TTC549 (cell line): ENCODE measurements at regions not wholly inside any gene's neighbourhood (a gene's known extent, or its start where the extent isn't known, plus 50 kb on each side); places are given as distances from the start of the nearest gene placed in this dataset.
"Not testable (repeated sequence)": the region's sequence is repeated elsewhere in the genome, so short reads cannot be mapped to it uniquely, and the experiment has no call there.

Experiments used
- FAIRE-seq: peaks from 2 replicates; lab custom pipeline; 2012; peaks lifted over from hg19 to GRCh38; lab: Jason Lieb, UNC

- FAIRE-seq = no peak
Observed at GRCh38 chr1:172837816-172838679, 179.1 kb downstream of the FASLG start.

- FAIRE-seq = no peak
Observed at GRCh38 chr1:172838680-172839313, 179.9 kb downstream of the FASLG start.

GRCh38 chr1:172839639-172840038 is 180.7 kb downstream of the FASLG start:
- FAIRE-seq = not testable (repeated sequence)

- FAIRE-seq = no peak
Observed at GRCh38 chr1:172843444-172843843, 184.5 kb downstream of the FASLG start.

- FAIRE-seq = no peak
Observed at GRCh38 chr1:172845371-172845770, 186.5 kb downstream of the FASLG start.

- FAIRE-seq = no peak
Observed at GRCh38 chr1:172845865-172846264, 187.0 kb downstream of the FASLG start.

- FAIRE-seq = peak; percentile 19
Observed at GRCh38 chr1:172847814-172848213, 188.9 kb downstream of the FASLG start.

- FAIRE-seq = no peak
Observed at GRCh38 chr1:172849653-172850052, 190.8 kb downstream of the FASLG start.

GRCh38 chr1:172851077-172851476 is 192.2 kb downstream of the FASLG start:
- FAIRE-seq = no peak

GRCh38 chr1:172851856-172852255 is 193.0 kb downstream of the FASLG start:
- FAIRE-seq = no peak

- not testable (repeated sequence) for FAIRE-seq
Observed at GRCh38 chr1:172855983-172856382, 194.8 kb downstream of the TNFSF18 start.

- FAIRE-seq = no peak
Observed at GRCh38 chr1:172863031-172863430, 187.7 kb downstream of the TNFSF18 start.

GRCh38 chr1:172867216-172867818 is 183.4 kb downstream of the TNFSF18 start:
- FAIRE-seq = no peak

- FAIRE-seq = no peak
Observed at GRCh38 chr1:172870901-172871606, 179.7 kb downstream of the TNFSF18 start.

GRCh38 chr1:172874950-172875349 is 175.8 kb downstream of the TNFSF18 start:
- FAIRE-seq = no peak

GRCh38 chr1:172875892-172876291 is 174.8 kb downstream of the TNFSF18 start:
- FAIRE-seq = no peak

- FAIRE-seq = no peak
Observed at GRCh38 chr1:172882385-172882784, 168.4 kb downstream of the TNFSF18 start.

GRCh38 chr1:172882791-172883386 is 167.9 kb downstream of the TNFSF18 start:
- FAIRE-seq = no peak

- FAIRE-seq = no peak
Observed at GRCh38 chr1:172883387-172883791, 167.4 kb downstream of the TNFSF18 start.

- FAIRE-seq = no peak
Observed at GRCh38 chr1:172883844-172884243, 166.9 kb downstream of the TNFSF18 start.

- no peak for FAIRE-seq
Observed at GRCh38 chr1:172885411-172885810, 165.3 kb downstream of the TNFSF18 start.

- FAIRE-seq = no peak
Observed at GRCh38 chr1:172885971-172886370, 164.8 kb downstream of the TNFSF18 start.
